Psoas muscle (tissue), 7 donors: ENCODE measurements at regions not wholly inside any gene's neighbourhood (a gene's known extent, or its start where the extent isn't known, plus 50 kb on each side); places are given as distances from the start of the nearest gene placed in this dataset.

Experiments
- ATAC-seq, 4 donors: fragments of 200-7000 bp; cut with Tn5 transposase; one replicate each; pipeline ENCODE4 v1.9.1; 2020; ENCODE audit warnings: moderate library complexity in 3 of 4, mild to moderate bottlenecking in 2 of 4
- DNase-seq, 2 donors: peaks; one replicate each; pipeline ENCODE4 v3.0.0-alpha.2; 2020
- H3K27ac ChIP-seq: fragments of 200-600 bp; one replicate; pipeline ENCODE4 v1.8.0; 2022
- H3K27me3 ChIP-seq, 3 donors: fragments of 200-600 bp in 1 of 3; one replicate each; pipeline versions ENCODE4 v1.6.1 to v1.8.0; 2013 to 2022; ENCODE audit warnings: low read length in 2 of 3, mild to moderate bottlenecking in 2 of 3, moderate library complexity in 1 of 3; ENCODE audit not compliant: insufficient read depth in 3 of 3
- H3K36me3 ChIP-seq, 2 donors: fragments of 200-600 bp in 1 of 2; one replicate each; pipeline versions ENCODE4 v1.6.1 to v1.8.0; 2013 to 2022; ENCODE audit warnings: low read depth in 1 of 2, mild to moderate bottlenecking in 1 of 2, moderate library complexity in 1 of 2; ENCODE audit not compliant: insufficient read depth in 1 of 2
- H3K4me1 ChIP-seq: fragments of 200-600 bp; one replicate; pipeline ENCODE4 v1.8.0; 2022
- H3K4me3 ChIP-seq: fragments of 200-600 bp; one replicate; pipeline ENCODE4 v1.8.0; 2022; ENCODE audit warnings: mild to moderate bottlenecking
- H3K9me3 ChIP-seq: fragments of 200-600 bp; one replicate; pipeline ENCODE4 v1.8.0; 2022
- whole genome bisulfite sequencing, 3 donors: extraction: QIAGEN DNeasy Blood & Tissue Kit; methylation state at CpG; one replicate each; pipeline versions ENCODE4 v1.1.6 to v1.1.7; 2013; 5-methylcytosine and 5-hydroxymethylcytosine counted together
- intact Hi-C, 2 donors: fragments of 100-400 bp; cut with DNase I; formaldehyde crosslinking; loops; one replicate each; pipeline versions ENCODE4 v1.11.0 to v1.14.2; 2022
- TF ChIP-seq, protein P1 (sequence below): fragments of 200-600 bp; IDR thresholded peaks from one replicate; pipeline ENCODE4 v1.8.0; 2022; ENCODE audit warnings: antibody characterized with exemption
- donor health status: healthy with polysubstance abuse.
- donor health status: DM: no; HTN: no; CAD: no; lungs with moderate emphysema.
- donor health status: Bipolar disorder and iron deficiency.
- donor health status: healthy.
- donor health status: DM: yes; HTN: yes; CAD: no.
- donor health status: DM: no; HTN: no; CAD: no.
- donor health status: DM: yes; HTN: yes; CAD: no.

DNA sequence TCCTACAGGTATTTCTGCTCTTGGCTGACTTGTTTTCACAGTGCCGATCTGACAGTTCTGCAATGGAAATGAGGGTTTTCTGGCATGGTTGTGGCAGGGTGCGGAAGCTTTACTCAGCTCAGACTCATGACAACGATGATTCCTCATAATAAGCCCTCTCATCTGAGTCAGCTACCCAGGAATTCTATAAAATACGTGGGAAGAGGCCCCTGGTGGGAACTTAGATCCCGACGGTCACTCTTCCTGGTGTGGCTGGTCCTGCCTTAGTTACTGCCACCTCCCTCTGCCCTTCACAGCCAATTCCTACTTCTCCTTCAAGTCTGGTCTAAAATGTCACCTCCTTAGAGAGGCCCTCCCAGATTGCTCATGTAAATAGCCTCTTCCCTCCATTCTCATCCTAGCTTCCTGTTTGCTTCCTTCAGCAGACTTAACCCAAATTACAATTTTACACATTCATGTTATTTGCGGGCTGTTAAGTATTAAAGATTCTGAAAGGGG, 104.2 kb upstream of the MAP1LC3B2 start:
- WGBS, 3 donors: 51 to 56% (median 55%) methylated on average over 7 of the region's 7 CpGs
- Histone ChIP-seq H3K4me3 (no peak overlapping the region), H3K9me3 (no peaks in the 10 kb centered on the region), H3K36me3 (no peaks in the 10 kb centered on the region), H3K4me1 (no peaks in the 10 kb centered on the region), H3K27me3 (peaks cover 0 to 9% (median 2%) of the 10 kb centered on the region in 3 donors), H3K27ac (peak overlapping the region; percentile 52)
- intact Hi-C loops: no loop called here
- DNase-seq: no peak
- peak in 2 of 4 donors; percentile 11 to 31 for ATAC-seq
- TF ChIP-seq, protein P1, sequence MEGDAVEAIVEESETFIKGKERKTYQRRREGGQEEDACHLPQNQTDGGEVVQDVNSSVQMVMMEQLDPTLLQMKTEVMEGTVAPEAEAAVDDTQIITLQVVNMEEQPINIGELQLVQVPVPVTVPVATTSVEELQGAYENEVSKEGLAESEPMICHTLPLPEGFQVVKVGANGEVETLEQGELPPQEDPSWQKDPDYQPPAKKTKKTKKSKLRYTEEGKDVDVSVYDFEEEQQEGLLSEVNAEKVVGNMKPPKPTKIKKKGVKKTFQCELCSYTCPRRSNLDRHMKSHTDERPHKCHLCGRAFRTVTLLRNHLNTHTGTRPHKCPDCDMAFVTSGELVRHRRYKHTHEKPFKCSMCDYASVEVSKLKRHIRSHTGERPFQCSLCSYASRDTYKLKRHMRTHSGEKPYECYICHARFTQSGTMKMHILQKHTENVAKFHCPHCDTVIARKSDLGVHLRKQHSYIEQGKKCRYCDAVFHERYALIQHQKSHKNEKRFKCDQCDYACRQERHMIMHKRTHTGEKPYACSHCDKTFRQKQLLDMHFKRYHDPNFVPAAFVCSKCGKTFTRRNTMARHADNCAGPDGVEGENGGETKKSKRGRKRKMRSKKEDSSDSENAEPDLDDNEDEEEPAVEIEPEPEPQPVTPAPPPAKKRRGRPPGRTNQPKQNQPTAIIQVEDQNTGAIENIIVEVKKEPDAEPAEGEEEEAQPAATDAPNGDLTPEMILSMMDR: no peak

DNA sequence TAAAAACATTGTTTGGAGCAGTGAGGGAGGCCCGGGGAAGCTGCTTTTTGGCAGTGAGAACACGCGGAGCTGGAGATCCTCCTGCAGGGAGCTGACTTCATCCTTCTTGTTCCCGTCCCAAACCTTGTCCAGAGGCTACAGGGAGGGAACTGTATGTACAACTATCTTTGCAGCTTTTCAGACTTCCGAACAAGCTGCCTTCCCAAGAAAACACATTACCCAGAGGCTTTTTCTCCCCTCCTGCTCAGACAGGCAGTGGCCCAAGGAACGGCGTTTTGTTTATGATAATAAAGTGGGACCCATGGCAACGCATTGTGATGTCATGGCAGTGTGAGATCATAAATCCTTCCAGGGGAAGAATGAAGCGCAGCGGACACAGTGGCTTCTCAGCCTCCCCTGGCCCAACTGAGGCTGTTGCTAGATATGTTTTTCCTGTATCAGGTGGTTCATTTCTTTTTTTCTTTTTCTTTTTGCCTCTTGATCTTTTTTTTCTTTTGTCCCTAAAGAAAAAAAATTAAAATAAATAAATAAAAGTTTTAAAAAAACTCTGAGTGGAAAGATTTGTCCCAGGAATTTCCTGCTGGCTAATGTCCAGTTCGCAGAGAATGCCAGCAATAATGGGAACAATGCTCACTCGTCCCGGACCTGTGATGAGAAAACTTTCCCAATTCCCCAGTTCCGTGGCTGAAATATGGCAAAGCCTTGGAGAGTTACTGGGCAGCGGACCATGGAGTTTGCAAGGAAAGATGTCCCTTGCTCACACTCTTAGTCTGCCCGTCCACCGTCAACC, 103.4 kb upstream of the MAP1LC3B2 start:
- 7 to 14% (median 10%) methylated on average over 17 of the region's 17 CpGs for WGBS, 3 donors
- intact Hi-C loops: no loop called here
- Histone ChIP-seq H3K36me3 (no peaks in the 10 kb centered on the region), H3K27me3 (peaks cover 0 to 9% (median 2%) of the 10 kb centered on the region in 3 donors), H3K4me3 (no peak overlapping the region), H3K4me1 (no peaks in the 10 kb centered on the region), H3K27ac (peak overlapping the region; percentile 52), H3K9me3 (no peaks in the 10 kb centered on the region)
- ATAC-seq (peak; percentile 49 to 84 (median 69)), DNase-seq (peak; percentile 70 to 82)
- TF ChIP-seq, protein P1: no peak

DNA sequence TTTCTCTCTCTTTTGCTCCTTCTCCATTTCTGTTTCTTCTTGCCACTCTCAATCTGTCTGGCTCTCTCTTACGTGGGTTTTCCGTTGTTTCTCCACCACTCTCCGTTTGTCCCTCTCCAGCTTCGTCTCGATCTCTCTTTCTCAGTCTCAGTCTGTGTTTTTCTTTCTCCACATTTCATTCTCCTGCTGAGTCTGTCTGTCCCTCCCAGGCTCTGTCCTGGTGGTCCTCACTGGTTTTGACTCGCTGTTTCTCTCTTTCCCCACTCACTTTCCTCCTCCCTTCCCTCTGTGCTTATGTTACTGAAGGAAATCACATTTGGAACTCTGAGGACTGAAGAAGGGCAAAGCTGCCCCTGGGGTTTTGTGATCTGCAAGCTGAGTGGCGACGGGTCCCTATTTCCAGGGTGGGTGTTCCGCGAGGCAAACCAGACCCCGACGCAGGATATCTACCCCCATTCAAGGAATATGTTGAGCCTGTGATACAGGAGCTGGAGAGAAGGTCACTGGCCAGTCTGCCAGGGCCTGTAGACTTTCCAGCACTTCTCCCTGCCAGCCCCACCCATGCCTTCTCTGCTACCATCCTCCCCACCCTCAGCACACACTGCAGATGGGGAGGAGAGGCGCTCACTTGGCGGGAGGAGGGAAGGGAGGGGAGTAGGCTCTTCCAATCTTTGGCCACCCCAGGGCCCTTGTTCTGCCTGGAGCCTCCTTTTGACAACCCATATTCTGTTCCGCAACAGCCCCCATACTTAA, 102.7 kb upstream of the MAP1LC3B2 start:
- Histone ChIP-seq H3K36me3 (no peaks in the 10 kb centered on the region), H3K9me3 (no peaks in the 10 kb centered on the region), H3K4me1 (no peaks in the 10 kb centered on the region), H3K4me3 (no peak overlapping the region), H3K27me3 (peaks cover 0 to 9% (median 2%) of the 10 kb centered on the region in 3 donors), H3K27ac (peak overlapping the region; percentile 52)
- ATAC-seq: peak in 2 of 4 donors; percentile 43 to 45
- 51 to 55% (median 51%) methylated on average over 14 to 15 of the region's 15 CpGs for WGBS, 3 donors
- peak; percentile 27 to 59 for DNase-seq
- intact Hi-C loops: no loop called here
- TF ChIP-seq, protein P1: no peak

DNA sequence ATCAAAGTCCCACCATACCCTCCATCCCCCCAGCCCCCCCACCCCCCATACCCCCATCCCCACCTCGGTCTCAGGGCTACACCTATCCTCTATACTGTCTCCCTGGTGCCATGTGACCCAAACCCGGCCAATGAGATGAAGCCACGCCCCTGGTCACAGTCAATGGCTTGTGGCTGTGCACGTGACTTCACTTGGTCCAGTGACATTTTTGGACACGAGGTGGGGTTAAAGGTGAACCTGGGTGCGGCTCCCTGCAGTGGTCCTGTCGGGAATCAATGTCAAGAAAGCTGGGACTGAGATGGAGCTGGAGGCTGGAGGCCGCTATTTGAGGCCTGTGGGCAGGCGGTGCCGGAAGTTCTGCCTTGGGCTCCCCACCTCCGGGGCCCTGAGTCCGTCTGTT, 100.7 kb upstream of the MAP1LC3B2 start:
- Histone ChIP-seq H3K36me3 (no peaks in the 10 kb centered on the region), H3K4me1 (no peaks in the 10 kb centered on the region)
- TF ChIP-seq, protein P1: no peak

More for the DNA sequence above, 100.7 kb upstream of the MAP1LC3B2 start:
- Histone ChIP-seq H3K27me3 (peaks cover 0 to 9% (median 2%) of the 10 kb centered on the region in 3 donors), H3K4me3 (no peak overlapping the region), H3K9me3 (no peaks in the 10 kb centered on the region), H3K27ac (no peak overlapping the region)
- intact Hi-C loops: no loop called here
- DNase-seq (no peak), ATAC-seq (no peak)
- WGBS, 3 donors: 89 to 96% (median 93%) methylated on average over 12 of the region's 12 CpGs
